ENCODE measurements at regions not wholly inside any gene's neighbourhood (a gene's known extent, or its start where the extent isn't known, plus 50 kb on each side); places are given as distances from the start of the nearest gene placed in this dataset.

- DNase-seq (ENCODE audit: low spot score in 2 of 2) (no peak), FAIRE-seq (no peak)
Observed at GRCh38 chr4:177681902-177682301, 239.7 kb upstream of the AGA start.

- DNase-seq (ENCODE audit: low spot score in 2 of 2) (no peak), FAIRE-seq (no peak)
Observed at GRCh38 chr4:177687117-177687516, 244.9 kb upstream of the AGA start.

DNA sequence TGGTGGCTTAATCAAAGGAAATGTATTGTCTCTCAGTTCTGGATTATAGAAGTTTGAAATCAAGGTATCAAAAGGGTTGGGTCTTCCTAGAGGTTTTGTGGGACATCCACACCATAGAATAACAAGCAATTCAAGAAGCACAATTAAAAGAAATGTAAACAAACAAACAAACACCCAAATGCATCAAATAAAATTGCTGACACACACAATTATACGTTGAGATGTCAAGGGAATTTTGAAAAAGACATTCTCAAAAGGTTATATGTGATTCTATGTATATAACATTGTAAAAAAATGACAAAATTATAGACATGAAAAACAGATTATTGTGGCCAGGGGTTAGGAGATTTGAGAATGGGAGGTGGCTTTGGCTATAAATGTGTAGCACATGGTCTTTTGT is 250.7 kb upstream of the AGA start:
- DNase-seq (ENCODE audit: low spot score in 2 of 2) = no peak
- no peak for FAIRE-seq

GRCh38 chr4:177696438-177696966 is 254.3 kb upstream of the AGA start:
- DNase-seq (ENCODE audit: low spot score in 2 of 2) (no peak), FAIRE-seq (no peak)

- FAIRE-seq = no peak
- no peak for DNase-seq (ENCODE audit: low spot score in 2 of 2)
Observed at GRCh38 chr4:177699365-177700213, 257.4 kb upstream of the AGA start.

DNA sequence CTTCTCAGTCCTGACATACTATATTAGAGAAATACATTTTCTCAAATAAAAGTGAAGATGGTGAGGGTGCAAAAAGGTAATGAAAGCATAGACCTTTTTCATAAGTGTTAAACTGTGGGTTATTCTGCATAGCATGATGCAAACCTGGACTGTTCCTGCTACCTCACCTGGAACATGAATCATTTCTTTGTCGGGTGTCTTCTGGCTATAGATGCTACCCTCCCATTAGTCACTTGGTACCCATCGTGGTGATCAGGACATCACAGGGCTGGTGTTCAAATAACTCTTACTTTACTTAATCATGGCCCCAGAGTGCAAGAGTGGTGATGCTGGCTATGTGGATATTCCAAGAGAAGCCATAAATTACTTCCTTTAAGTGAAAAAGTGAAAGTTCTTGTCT is 264.7 kb upstream of the AGA start:
- no peak for FAIRE-seq
- DNase-seq (ENCODE audit: low spot score in 2 of 2) = no peak

GRCh38 chr4:177713454-177713853 is 271.2 kb upstream of the AGA start:
- DNase-seq (ENCODE audit: low spot score in 2 of 2) (no peak), FAIRE-seq (no peak)

- FAIRE-seq = no peak
- no peak for DNase-seq (ENCODE audit: low spot score in 2 of 2)
Observed at GRCh38 chr4:177717407-177717806, 275.2 kb upstream of the AGA start.

DNA sequence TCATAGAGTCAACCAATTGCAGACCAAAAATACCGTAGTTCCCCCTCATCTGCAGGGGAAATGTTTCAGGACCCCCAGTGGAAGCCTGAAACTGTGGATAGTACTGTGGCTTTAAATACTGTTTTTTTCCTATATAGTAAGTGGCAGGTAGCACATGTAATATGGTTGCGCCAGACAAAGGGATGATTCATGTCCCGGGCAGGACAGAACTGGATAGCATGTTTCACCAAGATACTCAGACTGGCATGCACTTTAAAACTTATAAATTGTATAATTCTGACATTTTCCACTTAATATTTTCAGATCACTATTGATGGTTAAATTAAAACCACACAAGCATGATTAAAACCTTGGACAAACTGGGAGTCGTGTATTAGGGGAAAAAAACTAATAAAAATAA is 276.3 kb upstream of the AGA start:
- FAIRE-seq = no peak
- DNase-seq (ENCODE audit: low spot score in 2 of 2) = no peak

GRCh38 chr4:177726111-177726510 is 283.9 kb upstream of the AGA start:
- FAIRE-seq = no peak
- DNase-seq (ENCODE audit: low spot score in 2 of 2) = no peak

DNA sequence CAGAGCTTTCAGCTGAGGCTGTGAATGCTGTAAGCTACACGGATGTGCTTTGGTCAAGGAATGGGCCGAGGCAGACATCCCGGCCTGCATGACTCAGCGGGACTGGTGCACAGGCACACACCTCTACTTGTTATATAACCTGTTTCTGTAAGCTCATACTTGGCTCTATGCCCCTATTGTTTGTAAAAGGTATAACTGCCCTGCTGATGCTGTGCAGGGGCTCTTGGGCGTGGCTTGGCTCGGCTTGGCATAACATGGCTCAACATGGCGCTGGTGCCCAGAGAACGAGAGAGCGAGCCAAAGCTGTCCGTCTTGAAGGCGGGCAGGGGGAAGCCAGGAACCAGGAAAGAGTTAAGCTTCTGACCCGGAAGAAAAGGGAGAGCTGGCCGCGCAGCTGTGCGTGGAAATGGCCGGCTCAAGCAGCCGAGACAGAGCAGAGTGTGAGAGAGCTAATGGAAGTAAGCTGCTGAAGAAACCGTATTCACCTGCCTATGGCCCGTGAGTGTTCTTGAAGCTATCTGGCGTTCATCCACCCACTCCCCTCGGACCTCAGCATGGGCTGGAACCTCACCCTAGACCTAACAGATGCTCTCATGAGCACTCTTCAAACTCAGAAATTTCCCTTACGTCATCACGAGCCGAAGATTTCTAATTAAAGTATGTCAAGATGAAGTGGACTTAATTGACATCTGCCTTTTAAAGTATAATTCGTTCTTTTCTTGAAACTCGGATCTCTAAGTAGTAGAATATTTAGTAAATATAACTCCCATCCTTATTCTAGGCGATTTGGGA is 286.3 kb upstream of the AGA start:
- no peak for DNase-seq (ENCODE audit: low spot score in 2 of 2)
- no peak for FAIRE-seq

DNA sequence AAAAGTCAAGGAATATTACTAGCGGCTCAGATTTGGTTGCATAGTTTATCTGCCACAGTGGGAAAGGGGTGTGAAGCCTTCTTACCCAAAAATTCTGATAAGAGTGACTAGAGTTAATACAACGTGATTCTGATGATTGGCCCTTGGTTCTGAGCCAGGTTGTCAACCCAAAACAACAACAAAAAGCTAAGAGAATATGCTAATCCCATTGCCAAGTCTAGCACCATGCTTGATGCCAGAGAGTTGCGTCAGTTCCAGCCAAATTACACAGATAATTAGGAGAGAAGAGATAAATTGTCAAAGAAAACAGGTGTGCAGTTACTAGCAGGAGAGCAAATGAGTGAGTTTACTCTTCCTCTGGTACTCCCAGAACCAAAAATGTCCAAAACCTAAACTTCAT is 287.4 kb upstream of the AGA start:
- no peak for DNase-seq (ENCODE audit: low spot score in 2 of 2)
- FAIRE-seq = no peak

GRCh38 chr4:177737387-177737940 is 295.2 kb upstream of the AGA start:
- DNase-seq (ENCODE audit: low spot score in 2 of 2) (no peak), FAIRE-seq (no peak)

- DNase-seq (ENCODE audit: low spot score in 2 of 2) (no peak), FAIRE-seq (no peak)
Observed at GRCh38 chr4:177740563-177740962, 298.3 kb upstream of the AGA start.

DNA sequence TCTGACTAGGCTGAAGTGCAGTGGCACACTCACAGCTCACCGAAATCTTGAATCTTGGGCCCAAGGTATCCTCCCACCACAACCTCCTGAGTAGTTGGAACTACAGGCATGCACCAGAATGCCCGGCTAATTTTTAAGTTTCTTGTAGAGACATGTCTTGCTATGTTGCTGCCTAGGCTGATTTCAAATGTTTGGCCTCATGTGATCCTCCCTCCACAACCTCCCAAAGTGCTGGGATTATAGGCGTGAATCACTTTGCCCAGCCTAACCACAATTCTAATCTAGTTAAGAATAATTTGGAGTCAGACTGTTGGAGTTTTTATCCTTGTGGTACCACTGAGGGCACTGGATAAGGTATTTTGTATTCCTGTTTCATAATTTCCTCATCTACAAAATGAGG is 317.5 kb upstream of the AGA start:
- no peak for DNase-seq (ENCODE audit: low spot score in 2 of 2)
- FAIRE-seq = no peak

DNA sequence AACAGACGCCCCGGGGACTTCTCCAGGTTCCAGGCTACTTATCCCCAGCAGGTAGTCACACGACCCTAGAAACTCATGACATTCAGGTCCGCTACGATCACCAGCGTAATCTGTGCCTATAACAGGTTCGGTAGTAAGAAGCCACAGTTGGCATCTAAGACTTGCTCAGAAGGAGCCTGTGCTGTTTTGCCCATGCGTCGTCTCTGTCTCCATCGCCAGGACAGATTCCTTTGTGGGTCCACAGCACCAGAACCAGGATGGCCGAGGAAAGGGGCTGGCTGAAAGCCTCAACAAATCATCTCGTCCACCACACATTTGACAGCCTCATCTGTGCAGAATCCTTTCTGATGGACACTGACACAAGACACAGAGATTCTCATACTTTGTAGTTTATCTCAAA is 319.5 kb upstream of the AGA start:
- FAIRE-seq = no peak
- no peak for DNase-seq (ENCODE audit: low spot score in 2 of 2)

DNA sequence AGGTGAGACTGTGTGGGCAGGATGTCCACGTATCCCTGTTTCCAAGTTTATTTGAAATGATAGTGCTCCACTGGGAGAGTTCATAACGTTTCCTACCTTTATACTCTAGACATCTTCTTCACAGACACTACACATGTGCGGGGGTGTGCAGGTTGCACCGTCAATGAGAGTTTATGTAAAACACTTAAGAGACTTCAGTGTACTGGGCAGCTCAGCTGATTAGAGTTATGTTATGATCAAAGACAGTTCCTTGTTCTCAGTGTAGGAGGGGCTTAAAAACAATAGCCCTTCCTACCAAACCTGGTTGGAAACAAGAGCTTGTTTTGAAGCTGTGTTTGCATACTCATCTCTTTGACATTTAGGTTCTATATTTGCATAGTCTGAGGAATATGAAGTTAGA is 326.9 kb upstream of the AGA start:
- DNase-seq (ENCODE audit: low spot score in 2 of 2) (no peak), FAIRE-seq (no peak)

GRCh38 chr4:177770776-177771175 is 328.5 kb upstream of the AGA start:
- no peak for DNase-seq (ENCODE audit: low spot score in 2 of 2)
- no peak for FAIRE-seq

DNA sequence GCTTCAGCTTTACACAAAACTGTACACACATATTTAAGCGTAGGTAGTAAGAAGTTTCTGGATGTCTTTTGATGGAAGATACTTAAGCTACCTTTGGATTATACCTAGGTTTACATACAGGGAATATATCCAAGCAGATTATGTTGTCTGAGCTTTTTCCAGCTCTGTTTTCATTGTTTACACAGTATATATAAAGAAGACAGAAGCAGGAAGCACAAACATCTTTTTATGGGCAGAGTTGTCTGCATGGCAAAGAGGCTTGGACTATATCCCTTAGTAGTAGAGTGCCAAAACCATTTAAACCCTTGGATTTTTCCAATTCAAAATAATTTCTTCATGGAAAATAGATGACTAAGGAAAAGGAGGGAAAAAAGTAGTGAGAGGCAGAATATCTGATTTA is 329.4 kb upstream of the AGA start:
- no peak for FAIRE-seq
- no peak for DNase-seq (ENCODE audit: low spot score in 2 of 2)

- FAIRE-seq (peak; percentile 50), DNase-seq (ENCODE audit: low spot score in 2 of 2) (no peak)
Observed at GRCh38 chr4:177778623-177779022, 336.4 kb upstream of the AGA start.

DNA sequence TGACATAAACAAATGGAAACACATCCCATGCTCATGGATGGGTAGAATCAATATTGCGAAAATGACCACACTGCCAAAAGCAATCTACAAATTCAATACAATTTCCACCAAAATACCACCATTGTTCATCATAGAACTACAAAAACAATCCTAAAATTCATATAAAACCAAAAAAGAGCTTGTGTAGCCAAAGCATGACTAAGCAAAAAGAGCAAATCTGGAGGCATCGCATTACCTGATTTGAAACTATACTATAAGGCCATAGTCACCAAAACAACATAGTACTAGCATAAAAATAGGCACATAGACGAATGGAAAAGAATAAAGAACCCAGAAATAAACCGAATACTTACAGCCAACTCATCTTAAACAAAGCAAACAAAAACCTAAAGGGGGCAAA is 342.8 kb upstream of the AGA start:
- DNase-seq (ENCODE audit: low spot score in 2 of 2) = no peak
- FAIRE-seq = no peak
